HEK293 (cell line): ENCODE measurements at regions not wholly inside any gene's neighbourhood (a gene's known extent, or its start where the extent isn't known, plus 50 kb on each side); places are given as distances from the start of the nearest gene placed in this dataset.

Source experiments
- CTCF ChIA-PET: fragments of 350-600 bp; formaldehyde crosslinking; extraction: SDS; loops from one replicate; lab custom pipeline; 2021; ENCODE audit warnings: antibody characterized with exemption; lab: Yijun Ruan, JAX
- POLR2A ChIA-PET: fragments of 300-600 bp; formaldehyde crosslinking; extraction: SDS; loops from one replicate; lab custom pipeline; 2020; ENCODE audit warnings: antibody characterized with exemption, inconsistent platforms; lab: Yijun Ruan, JAX
- H3K27ac ChIP-seq: fragments of 200-500 bp; sonication (Bioruptor generic); 2 replicates; pipeline ENCODE4 v1.5.1; 2014; ENCODE audit warnings: low read depth, low read length, control low read depth, inconsistent platforms; ENCODE audit errors: extremely low read depth
- H3K36me3 ChIP-seq, 2 experiments: fragments of 200-500 bp in 1 of 2; sonication (Bioruptor generic) in 1 of 2; 1 replicate in 1 of 2; 2 replicates in 1 of 2; pipeline ENCODE4 v1.5.1; 2014 to 2017; ENCODE audit warnings: inconsistent platforms in 2 of 2, low read length in 2 of 2; ENCODE audit not compliant: control insufficient read depth in 2 of 2, insufficient read depth in 1 of 2
- H3K4me1 ChIP-seq: fragments of 200-500 bp; sonication (Bioruptor generic); 2 replicates; pipeline ENCODE4 v1.5.1; 2014; ENCODE audit warnings: mild to moderate bottlenecking, low read length, inconsistent platforms; ENCODE audit not compliant: control insufficient read depth, insufficient read depth
- H3K4me3 ChIP-seq: 2 replicates; pipeline ENCODE4 v1.5.1; 2011; ENCODE audit warnings: low read depth, mild to moderate bottlenecking, control low read depth, low read length, moderate library complexity
- H3K9me3 ChIP-seq: fragments of 200-500 bp; sonication (Bioruptor generic); 2 replicates; pipeline ENCODE4 v1.5.1; 2014; ENCODE audit warnings: low read depth, low read length, inconsistent platforms; ENCODE audit not compliant: control insufficient read depth, insufficient read depth
- FEZF1 ChIP-seq: fragments of 450-650 bp; formaldehyde crosslinking; IDR thresholded peaks from 2 replicates; pipeline ENCODE4 v1.5.1; 2016; ENCODE audit warnings: missing biosample characterization, missing genetic modification characterization
- GLIS1 ChIP-seq: fragments of 450-650 bp; formaldehyde crosslinking; IDR thresholded peaks from 2 replicates; pipeline ENCODE4 v1.5.1; 2016; ENCODE audit warnings: missing biosample characterization, missing genetic modification characterization
- PBX3 ChIP-seq: sonication (generic); formaldehyde crosslinking; IDR thresholded peaks from 2 replicates; pipeline ENCODE4 v1.8.1; 2022; ENCODE audit warnings: mild to moderate bottlenecking, moderate library complexity, missing genetic modification reagents
- PRDM10 ChIP-seq: fragments of 450-650 bp; formaldehyde crosslinking; IDR thresholded peaks from 2 replicates; pipeline ENCODE4 v1.5.1; 2016; ENCODE audit warnings: missing biosample characterization, missing genetic modification characterization
- PRDM4 ChIP-seq: fragments of 450-650 bp; formaldehyde crosslinking; IDR thresholded peaks from 2 replicates; pipeline ENCODE4 v1.5.1; 2017; ENCODE audit warnings: missing biosample characterization, missing genetic modification characterization
- WT1 ChIP-seq: fragments of 450-650 bp; formaldehyde crosslinking; IDR thresholded peaks from 2 replicates; pipeline ENCODE4 v1.5.1; 2016; ENCODE audit warnings: missing biosample characterization, missing genetic modification characterization
- ZNF10 ChIP-seq: fragments of 450-650 bp; formaldehyde crosslinking; IDR thresholded peaks from 2 replicates; pipeline ENCODE4 v1.5.1; 2017; ENCODE audit warnings: missing biosample characterization, missing genetic modification characterization
- ZNF146 ChIP-seq: fragments of 450-650 bp; formaldehyde crosslinking; IDR thresholded peaks from 2 replicates; pipeline ENCODE4 v1.5.1; 2016; ENCODE audit warnings: missing biosample characterization, missing genetic modification characterization
- ZNF157 ChIP-seq: fragments of 450-650 bp; formaldehyde crosslinking; IDR thresholded peaks from 2 replicates; pipeline ENCODE4 v1.5.1; 2016; ENCODE audit warnings: missing biosample characterization, missing genetic modification characterization
- ZNF488 ChIP-seq: fragments of 450-650 bp; formaldehyde crosslinking; IDR thresholded peaks from 2 replicates; pipeline ENCODE4 v1.5.1; 2016; ENCODE audit warnings: missing biosample characterization, missing genetic modification characterization

GRCh38 chr10:3364768-3365480, 192.3 kb upstream of the PITRM1 start (continued):
- TF ChIP-seq ZNF488 (no peak), GLIS1 (tag by site-specific recombination) (no peak), WT1 (tag by site-specific recombination) (no peak), PRDM4 (no peak), ZNF10 (tag by site-specific recombination) (no peak), PBX3 (CRISPR knock-in tag) (no peak), PRDM10 (tag by site-specific recombination) (no peak)
- TF ChIP-seq, all 188 proteins: peak for 0

GRCh38 chr10:3363311-3364045, 190.9 kb upstream of the PITRM1 start:
- Histone ChIP-seq H3K36me3 (no peaks in the 10 kb centered on the region), H3K9me3 (no peaks in the 10 kb centered on the region; the same call in 1 of the 2 replicates), H3K4me3 (no peak overlapping the region), H3K27ac (no peak overlapping the region), H3K4me1 (no peaks in the 10 kb centered on the region)
- CTCF ChIA-PET = interaction anchor here (0.6 kb wide), 1 partner anchor 47 kb away, joined by 3 read pairs; no protein-coding TSS in a partner anchor
- TF ChIP-seq FEZF1 (tag by site-specific recombination) = no peak
- POLR2A ChIA-PET = no interaction called here

- Histone ChIP-seq H3K9me3 (no peaks in the 10 kb centered on the region; the same call in 1 of the 2 replicates), H3K4me1 (no peaks in the 10 kb centered on the region), H3K4me3 (no peak overlapping the region), H3K27ac (no peak overlapping the region), H3K36me3 (no peaks in the 10 kb centered on the region)
- TF ChIP-seq ZNF157 (tag by site-specific recombination) = no peak
- TF ChIP-seq ZNF146 (tag by site-specific recombination) = no peak
- ChIA-PET CTCF (no interaction called here), POLR2A (no interaction called here)
Observed at GRCh38 chr10:3362394-3362793, 189.8 kb upstream of the PITRM1 start.
